ENCODE measurements at regions not wholly inside any gene's neighbourhood (a gene's known extent, or its start where the extent isn't known, plus 50 kb on each side); places are given as distances from the start of the nearest gene placed in this dataset.
"Not testable (repeated sequence)": the region's sequence is repeated elsewhere in the genome, so short reads cannot be mapped to it uniquely, and the experiment has no call there.

GRCh38 chr14:80298491-80299017 lies 87.2 kb upstream of the DIO2 start:
- DNase-seq (ENCODE audit: low spot score), result no peak

GRCh38 chr14:80291101-80291500 lies 79.8 kb upstream of the DIO2 start:
- DNase-seq (ENCODE audit: low spot score), result no peak

GRCh38 chr14:80286744-80287143 lies 75.4 kb upstream of the DIO2 start:
- DNase-seq (ENCODE audit: low spot score), result not testable (repeated sequence)

GRCh38 chr14:80278293-80279023 lies 67.2 kb upstream of the DIO2 start:
- DNase-seq (ENCODE audit: low spot score), result no peak

- DNase-seq (ENCODE audit: low spot score), result peak; percentile 5
Observed at GRCh38 chr14:80275208-80275850, 64.0 kb upstream of the DIO2 start.

GRCh38 chr14:80274310-80274709 lies 63.0 kb upstream of the DIO2 start:
- not testable (repeated sequence) for DNase-seq (ENCODE audit: low spot score)

- no peak for DNase-seq (ENCODE audit: low spot score)
Observed at GRCh38 chr14:80271389-80271788, 60.1 kb upstream of the DIO2 start.

GRCh38 chr14:80269353-80269925 lies 58.1 kb upstream of the DIO2 start:
- peak; percentile 50 for DNase-seq (ENCODE audit: low spot score)

- no peak for DNase-seq (ENCODE audit: low spot score)
Observed at GRCh38 chr14:80266930-80267329, 55.6 kb upstream of the DIO2 start.

- no peak for DNase-seq (ENCODE audit: low spot score)
Observed at GRCh38 chr14:80264702-80265101, 53.4 kb upstream of the DIO2 start.
